HG02973 (cell line): ENCODE measurements at regions not wholly inside any gene's neighbourhood (a gene's known extent, or its start where the extent isn't known, plus 50 kb on each side); places are given as distances from the start of the nearest gene placed in this dataset.
"Not testable (repeated sequence)": the region's sequence is repeated elsewhere in the genome, so short reads cannot be mapped to it uniquely, and the experiment has no call there.

ENCODE experiments used
- ATAC-seq: cut with Tn5 transposase; IDR thresholded peaks from one replicate; pipeline ENCODE4 v1.9.1; 2021; ENCODE audit warnings: moderate library complexity; ENCODE audit not compliant: unreplicated experiment

DNA sequence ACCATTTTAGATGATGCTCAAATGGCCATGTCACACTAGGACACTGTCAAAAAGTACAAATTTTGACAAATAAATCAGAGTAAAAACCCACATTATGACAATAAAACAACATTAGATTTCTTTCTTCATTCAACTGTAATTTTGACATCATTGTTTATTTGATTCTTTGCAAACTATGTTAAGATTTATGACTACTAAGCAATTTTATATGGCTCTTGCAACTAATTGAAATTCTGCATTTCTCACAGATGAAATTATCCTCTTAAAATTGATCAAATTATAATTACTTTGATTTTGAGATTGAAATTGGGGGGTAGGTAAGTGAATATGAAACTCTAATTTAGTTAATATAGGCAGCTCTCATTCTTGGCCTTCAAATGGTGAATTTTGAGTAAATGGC lies 59.8 kb downstream of the ATOH1 start:
- ATAC-seq, result no peak

DNA sequence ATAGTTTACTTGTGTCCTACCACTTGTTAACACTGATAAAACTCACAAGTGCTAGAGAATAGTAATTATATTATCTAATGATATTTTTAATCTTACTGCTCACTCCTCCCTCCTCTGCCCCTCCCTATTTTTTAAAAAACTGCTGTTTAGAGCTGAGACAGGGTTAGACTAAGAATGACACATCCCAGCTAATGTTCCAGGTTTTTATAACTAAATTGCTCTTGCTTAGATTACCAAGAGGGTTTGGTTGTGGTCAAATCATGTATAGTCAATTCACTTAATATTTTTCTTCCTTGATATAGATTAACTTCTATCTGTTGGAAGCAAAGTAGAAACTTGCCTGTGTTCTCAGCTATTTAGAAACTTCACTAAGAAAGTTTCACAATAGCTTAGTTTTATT lies 60.2 kb downstream of the ATOH1 start:
- ATAC-seq, result no peak

DNA sequence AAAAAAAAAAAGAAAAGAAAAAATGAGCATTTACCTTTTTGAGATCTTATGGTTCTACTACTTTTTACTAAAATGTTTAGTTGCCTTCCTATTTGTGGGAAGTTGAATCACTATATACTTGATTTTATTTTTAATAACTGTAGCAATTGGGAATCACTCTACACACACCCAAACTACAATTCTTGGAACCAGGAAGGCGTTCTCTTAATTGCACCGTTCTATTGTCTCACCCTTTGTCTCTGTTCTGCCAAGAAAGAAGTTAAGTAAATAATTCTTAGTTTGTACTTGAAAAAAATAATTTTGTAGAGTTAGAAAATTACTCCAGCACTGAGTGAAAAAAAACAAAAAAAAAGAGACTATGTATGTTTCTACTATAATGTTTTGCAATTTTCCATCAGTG lies 62.7 kb downstream of the ATOH1 start:
- no peak for ATAC-seq

DNA sequence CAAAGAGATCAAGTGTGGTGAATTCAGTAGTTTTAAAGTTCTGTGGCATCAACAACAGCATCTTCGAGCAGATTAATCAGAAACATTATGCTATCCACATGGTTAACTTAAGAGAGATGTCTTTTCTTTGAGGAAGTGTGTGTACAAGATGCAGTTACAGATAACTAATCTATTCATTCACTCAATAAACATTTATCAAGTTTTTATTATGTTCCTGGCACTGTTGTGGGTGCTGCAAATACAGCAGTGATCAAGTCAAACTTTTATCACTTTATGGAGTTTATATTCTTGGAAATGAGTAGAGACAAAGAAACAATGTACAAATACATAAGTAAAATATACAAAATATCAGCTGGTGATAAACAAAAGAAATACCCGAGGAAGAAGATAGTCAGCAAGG lies 66.4 kb downstream of the ATOH1 start:
- no peak for ATAC-seq

DNA sequence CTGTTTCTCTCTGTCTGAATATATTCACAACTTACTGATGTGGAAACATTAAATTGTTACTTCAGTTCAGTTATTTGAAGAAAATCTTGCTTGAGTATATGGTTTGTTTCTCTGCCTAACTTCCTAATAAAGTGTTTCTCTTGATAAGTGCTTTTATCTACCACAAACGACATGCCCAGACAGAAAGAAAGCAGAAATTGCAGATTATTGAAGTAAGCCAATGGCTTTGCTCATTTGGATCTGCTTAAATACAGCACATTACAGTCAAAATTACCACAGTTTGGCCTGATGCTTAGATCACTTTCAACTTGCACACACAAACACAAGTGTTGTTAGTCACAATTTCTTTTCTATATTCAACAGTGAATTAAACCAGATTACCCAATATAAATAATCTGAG lies 68.0 kb downstream of the ATOH1 start:
- ATAC-seq, result no peak

DNA sequence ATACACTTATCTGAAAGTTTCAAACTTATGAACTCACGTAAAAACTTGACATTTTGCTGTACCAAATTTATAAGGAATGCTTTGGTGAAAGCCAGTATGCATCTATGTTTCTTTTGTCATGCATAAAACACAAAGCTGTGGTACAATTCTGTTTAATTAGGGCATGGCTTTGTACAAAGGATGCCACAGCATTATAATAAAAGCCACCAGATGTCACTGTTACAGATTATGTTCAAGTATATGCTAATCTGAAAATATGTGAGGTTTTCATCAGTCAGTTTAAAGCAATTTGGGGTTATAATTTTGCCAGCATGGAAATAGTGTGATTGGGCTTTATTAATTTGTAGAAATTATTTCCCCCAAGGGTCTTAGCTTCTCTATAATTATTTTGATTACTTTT lies 69.0 kb downstream of the ATOH1 start:
- ATAC-seq, result no peak

DNA sequence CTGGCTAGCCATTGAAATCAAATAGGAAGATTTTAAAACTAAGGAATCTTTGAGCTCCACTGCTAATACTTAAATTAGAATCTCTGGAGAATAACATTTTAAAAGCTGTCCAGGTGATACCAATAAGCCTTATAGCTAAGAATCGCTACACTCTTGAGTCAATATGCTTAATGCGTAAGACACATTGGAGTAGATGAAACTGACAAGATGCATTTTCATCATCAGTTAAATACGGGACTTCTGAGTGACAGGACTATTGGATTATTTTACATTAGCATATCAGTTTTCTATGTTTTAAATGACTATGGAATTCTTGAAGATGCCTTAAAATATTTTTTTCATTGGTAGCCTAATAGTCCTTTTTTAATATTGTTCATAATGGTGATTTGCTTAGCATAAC lies 80.2 kb downstream of the ATOH1 start:
- no peak for ATAC-seq

DNA sequence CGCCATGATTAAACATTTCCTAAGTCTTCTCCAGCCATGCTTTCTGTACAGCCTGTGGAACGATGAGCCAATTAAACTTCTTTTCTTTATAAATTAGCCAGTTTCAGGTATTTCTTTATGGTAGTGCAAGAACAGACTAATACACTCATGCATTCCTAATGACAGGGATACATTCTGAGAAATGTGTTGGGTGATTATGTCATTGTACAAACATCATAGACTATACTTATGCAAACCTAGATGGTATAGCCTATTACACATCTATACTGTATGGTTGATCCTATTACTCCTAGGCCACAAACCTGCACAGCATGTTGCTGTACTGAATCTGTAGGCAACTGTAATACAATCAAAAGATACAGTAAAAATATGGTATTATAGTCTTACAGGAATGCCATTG lies 83.1 kb downstream of the ATOH1 start:
- no peak for ATAC-seq

DNA sequence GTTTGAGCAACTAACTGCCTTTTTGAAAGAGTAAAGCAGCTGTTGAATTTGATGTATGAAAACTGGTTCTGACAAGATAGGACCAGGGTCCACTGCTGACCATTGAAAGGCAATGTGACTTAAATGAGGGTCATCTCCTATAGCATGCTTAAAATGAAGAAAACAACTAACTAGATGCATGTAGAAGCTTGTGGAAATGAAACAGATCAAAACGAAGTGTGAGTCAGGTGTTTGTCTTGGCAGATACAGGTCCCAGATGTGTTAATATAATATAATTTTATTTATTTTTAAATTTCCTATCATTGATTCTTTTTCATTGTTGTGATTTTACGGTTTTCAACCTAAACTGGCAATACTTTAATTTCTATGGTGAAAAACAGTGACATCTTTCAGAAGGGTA lies 83.6 kb downstream of the ATOH1 start:
- ATAC-seq, result no peak

DNA sequence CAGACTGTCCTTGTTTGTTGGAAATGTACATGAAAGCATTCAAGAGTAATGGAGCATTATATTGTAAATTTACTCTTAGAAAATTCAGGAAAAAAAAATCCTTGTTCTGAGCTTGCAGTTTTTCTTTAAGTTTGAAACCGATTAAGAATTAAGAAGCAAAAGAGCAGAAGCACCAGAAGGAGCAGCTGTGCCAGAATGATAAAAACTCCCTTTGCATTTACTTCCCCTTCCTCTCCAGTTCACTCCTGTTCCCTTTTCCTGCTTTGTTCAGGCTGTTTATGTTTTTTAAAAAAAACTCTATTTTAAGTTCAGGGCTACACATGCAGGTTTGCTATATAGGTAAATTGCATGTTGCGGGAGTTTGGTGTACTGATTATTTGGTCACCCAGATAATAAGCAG lies 90.3 kb downstream of the ATOH1 start:
- no peak for ATAC-seq

DNA sequence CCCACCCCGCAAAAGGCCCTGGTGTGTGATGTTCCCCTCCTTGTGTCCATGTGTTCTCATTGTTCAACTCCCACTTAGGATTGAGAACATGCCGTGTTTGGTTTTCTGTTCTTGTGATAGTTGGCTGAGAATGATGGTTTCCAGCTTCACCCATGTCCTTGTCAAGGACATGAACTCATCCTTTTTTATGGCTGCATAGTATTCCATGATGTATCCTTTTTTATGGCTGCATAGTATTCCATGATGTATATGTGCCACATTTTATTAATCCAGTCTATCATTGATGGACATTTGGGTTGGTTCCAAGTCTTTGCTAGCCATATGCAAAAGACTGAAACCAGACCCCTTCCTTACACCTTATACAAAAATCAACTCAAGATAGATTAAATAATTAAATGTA lies 95.0 kb downstream of the ATOH1 start:
- ATAC-seq, result not testable (repeated sequence)

DNA sequence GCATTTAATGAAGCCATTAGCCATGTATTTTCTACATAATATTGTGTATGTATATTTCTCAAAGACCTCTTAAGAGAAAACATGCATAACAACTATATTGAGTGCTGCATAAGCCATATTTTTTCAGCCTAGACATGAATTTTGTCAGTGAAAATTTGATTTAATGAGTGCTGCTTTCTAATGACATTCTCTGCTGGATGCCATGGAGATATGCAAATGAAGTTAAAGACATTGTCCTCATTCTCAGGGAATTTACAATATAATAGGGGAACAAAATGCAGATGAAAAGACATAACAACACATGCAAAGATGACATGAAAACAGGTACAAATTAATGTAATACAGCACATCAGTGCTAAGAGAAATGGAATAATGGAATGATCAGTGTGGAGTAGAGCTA lies 118.7 kb downstream of the ATOH1 start:
- no peak for ATAC-seq

DNA sequence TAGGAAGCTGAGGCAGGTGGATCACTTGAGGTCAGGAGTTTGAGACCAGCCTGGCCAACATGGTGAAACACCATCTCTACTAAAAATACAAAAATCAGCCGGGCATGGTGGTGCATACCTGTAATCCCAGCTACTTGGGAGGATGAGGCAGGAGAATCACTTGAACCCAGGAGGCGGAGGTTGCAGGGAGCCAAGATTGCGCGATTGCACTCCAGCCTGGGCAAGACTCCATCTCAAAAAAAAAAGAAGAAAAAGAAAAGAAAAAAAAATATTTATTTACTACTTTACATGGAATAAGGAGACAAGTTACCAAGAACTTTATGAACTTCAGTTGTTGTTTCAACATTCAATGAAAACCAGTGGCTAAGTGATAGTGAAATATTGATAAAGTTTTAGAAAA lies 121.7 kb downstream of the ATOH1 start:
- ATAC-seq, result not testable (repeated sequence)

DNA sequence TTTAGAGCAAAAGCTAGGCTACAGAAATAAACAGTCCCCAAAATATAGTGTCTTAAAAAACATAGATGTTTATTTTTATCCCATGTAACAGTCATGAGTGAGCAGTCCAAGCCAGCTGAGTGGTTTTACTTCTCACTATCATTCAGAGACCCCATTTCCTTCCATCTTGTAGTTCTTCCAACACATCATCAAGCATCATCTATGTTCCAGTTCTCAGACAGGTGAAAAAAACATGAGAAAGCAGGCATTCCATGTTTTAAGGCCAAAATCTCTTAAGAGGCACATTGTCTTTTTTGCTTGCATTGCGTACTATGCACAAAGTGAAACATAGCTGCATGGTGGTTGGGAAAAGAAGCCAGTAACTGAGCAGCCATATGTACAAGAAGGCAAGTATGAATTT lies 128.6 kb downstream of the ATOH1 start:
- no peak for ATAC-seq

DNA sequence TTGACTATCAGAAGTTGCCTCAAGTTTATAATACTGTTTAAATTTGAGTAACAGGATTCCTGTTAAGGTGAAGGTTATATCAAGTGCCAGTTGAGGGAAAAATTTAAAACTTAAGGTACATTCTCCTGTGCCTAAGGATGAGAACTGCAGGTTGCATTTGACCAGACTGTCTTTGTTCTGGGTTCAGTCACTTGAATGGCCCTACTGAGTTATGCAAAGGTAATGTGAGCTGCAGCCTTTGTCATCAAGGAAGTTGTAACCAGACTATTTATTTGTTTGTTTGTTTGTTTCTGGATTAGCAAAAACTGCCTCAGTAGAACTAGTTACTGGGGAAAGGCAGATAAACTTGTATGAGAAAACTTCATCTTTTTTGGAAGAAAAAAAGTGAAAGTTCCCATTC lies 131.9 kb downstream of the ATOH1 start:
- no peak for ATAC-seq

DNA sequence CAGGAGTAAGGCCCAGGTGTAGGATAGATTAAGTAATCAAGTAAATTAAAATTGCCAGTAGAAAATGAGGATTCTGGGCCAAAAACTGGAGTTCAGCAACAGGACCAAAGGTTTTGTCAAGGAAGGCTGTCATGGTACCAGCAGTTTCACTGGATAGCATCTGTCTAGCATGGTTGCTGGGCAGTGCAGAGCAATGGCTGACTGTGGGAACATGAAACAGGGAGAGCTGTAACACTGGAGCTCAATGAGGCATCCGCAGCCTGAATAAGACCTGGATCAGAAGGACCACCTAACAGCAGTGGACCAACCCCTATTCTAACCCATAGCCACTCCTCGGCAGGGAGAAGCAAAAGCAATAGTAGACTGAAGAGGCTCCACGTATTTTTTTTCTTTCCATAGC lies 132.4 kb downstream of the ATOH1 start:
- no peak for ATAC-seq

DNA sequence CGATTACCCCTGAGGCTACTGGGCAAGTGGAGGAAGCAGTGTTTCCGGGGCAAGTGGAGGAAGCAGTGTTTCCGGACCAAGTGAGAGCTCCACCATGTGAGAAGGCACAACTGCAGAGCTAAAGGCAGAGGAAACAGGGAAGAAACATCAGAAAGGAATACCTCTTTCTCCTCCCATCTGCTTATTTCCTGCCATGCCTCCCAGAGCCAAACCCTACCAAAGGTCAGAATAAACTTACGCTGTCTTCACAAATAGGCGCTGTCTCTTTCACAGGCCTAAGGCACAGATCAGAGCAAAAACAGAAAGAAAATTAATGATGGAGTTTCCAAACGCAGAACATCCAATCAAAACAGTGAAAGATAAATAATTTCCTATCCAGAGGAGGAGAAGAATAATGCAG lies 153.0 kb downstream of the ATOH1 start:
- no peak for ATAC-seq

DNA sequence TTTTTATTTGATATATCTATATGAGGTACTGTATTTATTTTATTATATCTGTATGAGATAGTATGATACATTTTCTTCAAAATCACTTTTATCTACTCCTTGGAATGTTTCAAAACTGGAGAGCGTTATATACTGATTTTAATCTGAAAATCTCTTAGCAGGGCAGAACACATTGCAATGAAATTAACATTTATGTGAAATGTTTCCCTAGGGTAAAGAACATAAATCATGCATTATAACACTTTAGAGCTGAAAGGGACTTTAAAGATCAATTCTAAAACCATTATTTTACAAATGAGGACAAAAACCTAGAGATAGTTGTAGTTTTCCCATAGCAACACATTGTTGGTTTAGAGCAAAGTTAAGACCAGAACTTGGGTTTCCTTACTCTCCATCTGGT lies 153.7 kb downstream of the ATOH1 start:
- no peak for ATAC-seq

DNA sequence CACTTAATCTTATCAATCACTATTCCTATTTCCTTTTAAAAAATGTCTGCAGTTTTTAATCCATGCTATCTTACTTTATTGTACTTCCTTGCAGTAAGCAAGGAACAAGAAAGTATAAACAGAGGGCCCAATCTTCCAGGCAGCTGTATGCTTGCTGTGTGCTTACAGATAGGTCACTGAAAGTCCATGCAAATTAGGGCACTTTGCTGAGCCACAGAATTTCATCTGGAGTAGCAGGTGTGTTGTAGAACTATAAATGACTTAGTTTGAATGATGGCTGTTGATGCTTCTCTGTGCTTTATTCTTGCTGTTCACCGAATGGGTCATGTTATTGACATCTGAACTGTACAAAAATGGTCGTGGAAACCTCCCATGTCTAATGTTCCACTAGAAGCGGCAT lies 154.6 kb downstream of the ATOH1 start:
- ATAC-seq, result peak; percentile 90

DNA sequence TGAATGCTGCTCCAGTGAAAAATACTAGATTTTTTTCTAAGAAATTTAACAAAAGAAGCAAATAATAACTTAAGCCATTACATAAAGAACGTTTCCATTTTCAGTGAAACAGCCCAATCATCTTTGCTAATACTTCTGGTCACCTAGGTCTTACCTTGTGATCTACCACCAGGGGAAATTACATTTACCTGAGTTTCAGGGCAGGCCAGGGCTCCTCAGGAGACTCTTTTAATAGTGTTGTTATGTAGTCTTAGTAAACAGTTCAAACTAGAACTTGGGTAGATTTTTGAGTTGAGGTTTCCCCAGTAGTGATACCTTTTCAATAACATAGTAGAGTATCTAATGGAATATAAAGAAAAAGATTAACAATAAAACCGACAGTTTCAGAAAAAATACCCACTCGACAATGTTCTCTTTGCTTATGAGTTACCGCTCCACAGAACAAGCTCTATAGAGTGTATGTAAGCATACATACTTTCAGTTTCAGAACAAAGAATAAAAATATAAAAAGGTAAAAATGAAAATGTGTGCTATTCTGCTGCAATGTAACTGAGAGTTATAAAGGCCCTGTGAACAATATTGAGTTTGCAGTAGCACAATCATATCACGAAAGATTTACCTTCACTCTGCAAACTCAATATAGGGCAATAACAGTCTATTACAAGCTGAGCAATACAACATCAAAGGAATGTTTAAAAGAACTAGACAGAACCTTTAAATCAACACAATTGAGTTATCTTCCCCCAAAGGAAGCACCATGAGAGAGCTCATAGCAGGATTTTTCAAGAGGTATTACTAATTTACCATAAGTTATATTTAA lies 165.8 kb downstream of the ATOH1 start:
- no peak for ATAC-seq

DNA sequence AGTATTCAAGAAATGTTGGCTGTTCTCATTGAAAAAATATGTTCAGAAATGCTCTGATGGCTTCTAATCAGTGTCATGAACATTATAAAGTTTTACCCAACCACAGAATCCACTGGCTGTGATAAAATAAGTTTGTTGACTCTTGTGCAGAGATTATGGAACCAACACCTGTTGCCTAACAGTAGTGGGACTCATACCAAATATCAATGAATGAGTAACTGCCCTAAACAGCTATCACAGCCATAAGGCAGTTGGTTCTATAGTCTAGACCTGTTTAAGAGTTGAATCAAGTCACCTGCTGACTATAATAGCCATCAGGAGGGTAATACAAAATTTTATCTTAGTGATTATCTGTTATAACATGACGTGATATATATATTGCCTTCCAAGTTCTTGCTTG lies 168.3 kb downstream of the ATOH1 start:
- ATAC-seq, result no peak

DNA sequence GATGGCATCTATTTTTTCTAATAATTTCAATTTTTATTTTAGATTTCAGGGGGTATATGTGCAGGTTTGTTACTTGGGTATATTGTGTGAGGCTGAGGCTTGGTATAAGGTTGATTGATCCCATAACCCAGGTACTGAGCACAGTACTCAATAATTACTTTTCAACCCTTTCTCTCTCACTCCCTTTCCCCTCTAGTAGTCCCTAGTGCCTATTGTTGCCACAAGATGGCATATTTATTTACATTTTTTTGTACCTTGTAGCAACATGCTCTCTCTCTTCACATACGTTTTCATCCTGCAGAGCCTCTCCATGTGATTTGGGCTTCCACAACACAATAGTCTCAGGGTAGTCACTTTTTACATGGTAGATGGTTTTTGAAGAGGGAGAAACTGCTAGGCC lies 172.0 kb downstream of the ATOH1 start:
- no peak for ATAC-seq

DNA sequence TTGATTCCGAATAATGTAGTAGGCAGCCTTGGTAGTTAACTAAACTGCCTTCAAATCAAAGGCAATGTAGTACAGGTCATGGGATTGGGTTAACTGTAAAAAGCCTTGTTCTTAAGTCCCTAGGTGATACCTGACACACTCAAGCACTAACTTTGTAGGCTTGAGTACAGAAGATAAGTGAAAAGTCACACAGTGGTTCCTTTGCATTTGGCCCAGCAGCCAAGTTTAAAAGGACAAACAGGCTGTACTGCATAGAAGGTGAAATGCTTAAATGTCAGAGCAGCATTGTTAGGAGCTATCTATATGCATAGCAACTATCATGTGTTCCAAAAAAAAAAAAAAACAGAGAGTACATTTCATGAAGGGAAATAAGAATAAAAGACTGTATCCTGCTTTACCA lies 178.4 kb downstream of the ATOH1 start:
- ATAC-seq, result no peak
